Urinary bladder (tissue), 3 donors: ENCODE measurements at regions not wholly inside any gene's neighbourhood (a gene's known extent, or its start where the extent isn't known, plus 50 kb on each side); places are given as distances from the start of the nearest gene placed in this dataset.

Source experiments
- DNase-seq: peaks from one replicate; pipeline ENCODE4 v3.0.0-alpha.2; 2015; ENCODE audit errors: extremely low spot score
- H3K27ac ChIP-seq: one replicate; pipeline ENCODE4 v1.5.1; 2013; ENCODE audit warnings: low read depth, mild to moderate bottlenecking, moderate library complexity
- H3K36me3 ChIP-seq: one replicate; pipeline ENCODE4 v1.6.1; 2013; ENCODE audit warnings: mild to moderate bottlenecking, moderate library complexity; ENCODE audit not compliant: insufficient read depth
- H3K4me1 ChIP-seq: one replicate; pipeline ENCODE4 v1.6.1; 2013; ENCODE audit warnings: mild to moderate bottlenecking, moderate library complexity; ENCODE audit not compliant: insufficient read depth
- H3K4me3 ChIP-seq: one replicate; pipeline ENCODE4 v1.5.1; 2013; ENCODE audit warnings: low read depth, low read length
- WGBS: extraction: QIAGEN DNeasy Blood & Tissue Kit; methylation state at CpG from one replicate; pipeline ENCODE4 v1.1.7; 2013; 5-methylcytosine and 5-hydroxymethylcytosine counted together
- donor health status: healthy with polysubstance abuse.
- donor health status: healthy.

- Histone ChIP-seq H3K4me3 (no peak overlapping the region), H3K36me3 (no peaks in the 10 kb centered on the region), H3K4me1 (no peaks in the 10 kb centered on the region), H3K27ac (no peak overlapping the region)
- 10% methylated on average over 31 of the region's 31 CpGs for WGBS
- peak; percentile 26 for DNase-seq
Observed at GRCh38 chr9:119556129-119556875, 187.1 kb upstream of the BRINP1 start.

GRCh38 chr9:119544492-119544891 lies 175.3 kb upstream of the BRINP1 start:
- WGBS, result 80% methylated on average over 3 of the region's 3 CpGs
- Histone ChIP-seq H3K4me3 (no peak overlapping the region), H3K27ac (no peak overlapping the region), H3K36me3 (no peaks in the 10 kb centered on the region), H3K4me1 (no peaks in the 10 kb centered on the region)
- DNase-seq, result no peak

GRCh38 chr9:119537138-119537537 lies 167.9 kb upstream of the BRINP1 start:
- Histone ChIP-seq H3K36me3 (no peaks in the 10 kb centered on the region), H3K27ac (no peak overlapping the region), H3K4me3 (no peak overlapping the region), H3K4me1 (no peaks in the 10 kb centered on the region)
- DNase-seq, result no peak
- 49% methylated on average over 3 of the region's 3 CpGs for WGBS

- Histone ChIP-seq H3K36me3 (no peaks in the 10 kb centered on the region), H3K4me3 (no peak overlapping the region), H3K4me1 (no peaks in the 10 kb centered on the region), H3K27ac (no peak overlapping the region)
- 10% methylated on average over 3 of the region's 3 CpGs for WGBS
- DNase-seq, result no peak
Observed at GRCh38 chr9:119533504-119533903, 164.3 kb upstream of the BRINP1 start.

GRCh38 chr9:119526698-119527097 lies 157.5 kb upstream of the BRINP1 start:
- 64% methylated on average over 8 of the region's 8 CpGs for WGBS
- no peaks in the 10 kb centered on the region for H3K36me3 ChIP-seq
- H3K4me3 ChIP-seq, result no peak overlapping the region
- DNase-seq, result no peak
- peaks cover 1% of the 10 kb centered on the region for H3K4me1 ChIP-seq
- no peak overlapping the region for H3K27ac ChIP-seq

GRCh38 chr9:119523508-119523907 lies 154.3 kb upstream of the BRINP1 start:
- no peak for DNase-seq
- WGBS, result 58% methylated on average over 1 of the region's 1 CpG
- H3K4me3 ChIP-seq, result no peak overlapping the region
- no peak overlapping the region for H3K27ac ChIP-seq
- H3K36me3 ChIP-seq, result no peaks in the 10 kb centered on the region
- peaks cover 1% of the 10 kb centered on the region for H3K4me1 ChIP-seq

GRCh38 chr9:119522381-119522780 lies 153.1 kb upstream of the BRINP1 start:
- Histone ChIP-seq H3K36me3 (no peaks in the 10 kb centered on the region), H3K27ac (no peak overlapping the region), H3K4me3 (no peak overlapping the region), H3K4me1 (peaks cover 1% of the 10 kb centered on the region)
- 87% methylated on average over 2 of the region's 2 CpGs for WGBS
- no peak for DNase-seq

- H3K27ac ChIP-seq, result no peak overlapping the region
- H3K36me3 ChIP-seq, result no peaks in the 10 kb centered on the region
- WGBS, result 67% methylated on average over 2 of the region's 2 CpGs
- H3K4me1 ChIP-seq, result no peaks in the 10 kb centered on the region
- DNase-seq, result no peak
- no peak overlapping the region for H3K4me3 ChIP-seq
Observed at GRCh38 chr9:119509291-119509905, 140.2 kb upstream of the BRINP1 start.

- H3K27ac ChIP-seq, result no peak overlapping the region
- DNase-seq, result no peak
- H3K36me3 ChIP-seq, result no peaks in the 10 kb centered on the region
- H3K4me1 ChIP-seq, result no peaks in the 10 kb centered on the region
- WGBS, result 82% methylated on average over 3 of the region's 3 CpGs
- H3K4me3 ChIP-seq, result no peak overlapping the region
Observed at GRCh38 chr9:119501374-119501773, 132.1 kb upstream of the BRINP1 start.

GRCh38 chr9:119500072-119500771 lies 131.0 kb upstream of the BRINP1 start:
- H3K36me3 ChIP-seq, result no peaks in the 10 kb centered on the region
- no peak for DNase-seq
- H3K4me1 ChIP-seq, result no peaks in the 10 kb centered on the region
- H3K4me3 ChIP-seq, result no peak overlapping the region
- no peak overlapping the region for H3K27ac ChIP-seq
- WGBS, result 83% methylated on average over 6 of the region's 6 CpGs

GRCh38 chr9:119487118-119487827 lies 118.0 kb upstream of the BRINP1 start:
- H3K36me3 ChIP-seq, result no peaks in the 10 kb centered on the region
- 58% methylated on average over 6 of the region's 6 CpGs for WGBS

GRCh38 chr9:119483153-119483552 lies 113.9 kb upstream of the BRINP1 start:
- no peaks in the 10 kb centered on the region for H3K36me3 ChIP-seq
- DNase-seq, result no peak
- H3K27ac ChIP-seq, result no peak overlapping the region
- no peaks in the 10 kb centered on the region for H3K4me1 ChIP-seq
- no peak overlapping the region for H3K4me3 ChIP-seq

More at GRCh38 chr9:119487118-119487827, 118.0 kb upstream of the BRINP1 start:
- H3K4me3 ChIP-seq, result no peak overlapping the region
- peaks cover 1% of the 10 kb centered on the region for H3K4me1 ChIP-seq
- no peak for DNase-seq
- no peak overlapping the region for H3K27ac ChIP-seq

GRCh38 chr9:119477197-119477596 lies 108.0 kb upstream of the BRINP1 start:
- WGBS, result 77% methylated on average over 7 of the region's 7 CpGs
- Histone ChIP-seq H3K27ac (no peak overlapping the region), H3K36me3 (no peaks in the 10 kb centered on the region), H3K4me1 (no peaks in the 10 kb centered on the region), H3K4me3 (no peak overlapping the region)
- DNase-seq, result no peak
